HG03280 (cell line): ENCODE measurements at regions not wholly inside any gene's neighbourhood (a gene's known extent, or its start where the extent isn't known, plus 50 kb on each side); places are given as distances from the start of the nearest gene placed in this dataset.
"Not testable (repeated sequence)": the region's sequence is repeated elsewhere in the genome, so short reads cannot be mapped to it uniquely, and the experiment has no call there.

ENCODE experiments used
- ATAC-seq: cut with Tn5 transposase; IDR thresholded peaks from one replicate; pipeline ENCODE4 v1.9.1; 2021; ENCODE audit warnings: mild to moderate bottlenecking, moderate library complexity; ENCODE audit not compliant: unreplicated experiment

- ATAC-seq = no peak
These were observed 105.5 kb upstream of the CHD1 start for GRCh38 chr5:99034336-99034735.

GRCh38 chr5:99033014-99033900, 104.5 kb upstream of the CHD1 start:
- peak; percentile 16 for ATAC-seq

DNA sequence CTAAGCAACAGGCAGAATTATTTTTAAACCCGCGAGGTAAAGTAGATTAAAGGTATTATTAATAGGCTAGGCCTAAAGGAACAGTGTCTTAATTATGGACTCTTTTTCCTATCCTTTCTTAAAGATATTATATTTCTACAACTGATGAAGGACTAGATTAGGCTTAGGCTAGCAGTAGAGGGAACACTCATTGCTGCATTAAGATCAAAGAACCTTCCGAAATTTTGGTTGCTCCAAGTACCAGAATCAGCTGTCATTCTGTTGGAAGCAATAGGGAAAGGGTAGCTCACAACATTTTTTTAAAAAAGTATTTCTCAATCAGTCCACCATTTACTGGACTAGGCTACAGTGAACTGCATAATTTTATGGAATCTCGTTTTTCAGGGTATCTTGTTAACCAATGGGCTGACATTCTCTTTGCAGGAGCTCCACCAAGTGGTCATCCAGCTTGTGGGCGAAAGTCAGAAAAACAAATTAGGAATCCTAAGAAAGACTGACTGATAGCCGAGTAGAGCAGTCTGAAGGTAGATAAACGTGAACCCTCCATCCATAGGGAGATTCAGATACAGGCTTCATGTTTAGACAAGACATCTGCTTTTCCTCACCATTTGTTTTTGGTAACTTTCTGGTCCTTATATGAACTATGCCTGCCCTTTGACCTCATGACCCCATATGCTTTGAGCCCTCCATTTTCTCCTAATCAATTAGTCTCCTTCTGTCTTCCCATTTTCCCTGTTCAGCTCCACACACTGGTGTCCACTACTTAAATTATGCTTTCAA, 103.6 kb upstream of the CHD1 start:
- ATAC-seq = peak; percentile 26

GRCh38 chr5:99030906-99031440, 102.2 kb upstream of the CHD1 start:
- ATAC-seq = no peak

- no peak for ATAC-seq
These were observed 100.4 kb upstream of the CHD1 start for GRCh38 chr5:99029172-99029571.

- ATAC-seq = not testable (repeated sequence)
These were observed 99.4 kb upstream of the CHD1 start for GRCh38 chr5:99028170-99028569.

DNA sequence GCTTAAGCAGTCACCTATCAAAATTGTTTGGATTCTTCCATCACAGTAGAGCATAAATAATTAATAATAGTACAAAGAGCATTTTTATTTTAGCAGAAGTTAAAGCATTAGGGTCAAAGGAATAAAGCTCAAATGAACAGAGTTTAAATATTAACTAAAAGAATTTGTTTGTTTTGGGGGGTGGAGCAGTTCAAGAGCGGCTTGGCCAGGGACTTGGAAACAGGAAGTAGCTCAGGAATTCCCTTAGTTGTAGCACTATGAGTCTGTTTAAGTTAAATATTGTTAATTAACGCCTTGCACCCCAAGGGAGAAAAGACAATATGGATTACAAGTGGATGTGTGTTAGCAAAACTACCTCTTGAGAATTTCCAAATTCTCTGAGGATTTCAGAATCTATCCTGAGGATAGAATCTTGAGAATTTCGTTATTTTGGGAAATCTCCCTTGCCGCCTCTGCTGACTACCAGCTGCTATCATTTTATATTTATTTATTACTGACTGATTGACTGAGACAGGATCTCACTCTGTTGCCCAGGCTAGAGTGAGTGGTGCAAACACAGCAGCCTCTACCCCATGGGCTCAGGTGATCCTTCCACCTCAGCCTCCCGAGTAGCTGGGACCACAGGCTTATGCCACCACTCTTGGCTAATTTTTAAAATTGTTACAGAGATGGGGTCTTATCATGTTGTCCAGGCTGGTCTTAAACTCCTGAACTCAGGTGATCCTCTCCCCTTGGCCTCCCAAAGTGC, 96.7 kb upstream of the CHD1 start:
- ATAC-seq = no peak

GRCh38 chr5:99023330-99023729, 94.5 kb upstream of the CHD1 start:
- no peak for ATAC-seq

GRCh38 chr5:99022250-99022649, 93.4 kb upstream of the CHD1 start:
- ATAC-seq = no peak

DNA sequence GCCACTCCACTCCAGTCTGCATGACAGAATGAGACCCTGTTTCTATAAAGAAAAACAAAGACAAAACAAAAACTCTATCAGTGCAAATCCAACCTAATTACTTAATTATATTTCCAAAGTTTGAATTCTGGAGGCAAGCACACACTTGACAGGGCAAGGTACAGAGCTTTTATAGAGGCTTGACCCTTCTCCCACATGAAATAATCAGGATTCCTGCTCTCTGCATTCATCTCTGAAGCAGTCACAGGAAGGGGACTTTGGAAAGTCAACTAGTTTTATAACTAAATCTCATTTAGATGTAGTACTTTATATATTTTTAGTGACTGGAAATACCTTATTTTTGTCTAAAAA, 91.9 kb upstream of the CHD1 start:
- no peak for ATAC-seq

- ATAC-seq = no peak
These were observed 91.2 kb upstream of the CHD1 start for GRCh38 chr5:99019812-99020697.

DNA sequence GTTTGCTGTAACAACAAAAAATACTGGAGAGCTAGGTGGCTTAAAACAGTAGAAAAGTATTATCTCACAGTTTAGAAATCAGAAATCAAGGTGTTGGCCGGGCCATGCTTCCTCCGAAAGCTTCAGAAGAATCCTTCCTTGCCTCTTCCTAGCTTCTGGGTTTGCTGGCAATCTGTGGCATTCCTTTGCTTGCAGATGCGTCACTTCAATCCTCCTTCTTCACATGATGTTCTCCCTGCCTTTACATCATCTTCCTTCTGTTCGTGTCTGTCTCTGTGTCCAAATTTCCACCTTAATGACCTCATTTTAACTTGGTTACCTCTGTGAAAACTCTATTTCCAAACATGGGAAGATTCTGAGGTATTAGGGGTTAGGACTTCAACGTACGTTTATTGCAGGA, 90.4 kb upstream of the CHD1 start:
- ATAC-seq = no peak

DNA sequence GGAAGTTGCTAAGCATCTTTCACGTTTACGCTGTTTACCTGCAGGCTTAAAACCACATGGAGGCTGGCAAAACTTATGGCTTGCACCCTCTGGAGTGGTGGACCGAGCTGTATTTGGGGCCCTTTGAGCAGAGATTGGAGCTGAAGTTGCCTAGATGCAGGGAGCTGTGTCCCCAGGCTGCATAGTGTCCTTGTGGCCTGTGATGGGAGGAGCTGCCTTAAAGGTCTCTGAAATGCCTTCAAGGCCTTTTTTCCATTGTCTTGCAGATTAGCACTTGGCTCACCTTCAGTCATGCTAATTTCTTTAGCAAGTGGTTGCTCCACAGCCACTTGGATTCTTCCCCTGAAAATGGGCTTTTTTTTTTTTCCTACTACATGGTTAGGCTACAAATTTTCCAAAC, 81.5 kb upstream of the CHD1 start:
- ATAC-seq = no peak

DNA sequence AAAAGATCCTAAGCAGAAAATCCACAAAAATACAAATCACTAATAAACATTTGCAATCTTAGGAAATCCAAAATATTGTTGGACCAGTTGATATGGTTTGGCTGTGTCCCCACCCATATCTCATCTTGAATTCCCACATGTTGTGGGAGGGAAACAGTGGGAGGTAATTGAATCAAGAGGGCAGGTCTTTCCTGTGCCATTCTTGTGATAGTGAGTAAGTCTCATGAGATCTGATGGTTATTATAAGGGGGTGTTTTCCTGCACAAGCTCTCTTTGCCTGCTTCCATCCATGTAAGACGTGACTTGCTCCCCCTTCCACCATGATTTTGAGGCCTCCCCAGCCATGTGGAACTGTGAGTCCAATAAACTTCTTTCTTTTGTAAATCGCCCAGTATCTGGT, 79.2 kb upstream of the CHD1 start:
- ATAC-seq = not testable (repeated sequence)

- no peak for ATAC-seq
These were observed 76.7 kb upstream of the CHD1 start for GRCh38 chr5:99005506-99005905.

- ATAC-seq = peak; percentile 99
These were observed 76.2 kb upstream of the CHD1 start for GRCh38 chr5:99004960-99005359.

DNA sequence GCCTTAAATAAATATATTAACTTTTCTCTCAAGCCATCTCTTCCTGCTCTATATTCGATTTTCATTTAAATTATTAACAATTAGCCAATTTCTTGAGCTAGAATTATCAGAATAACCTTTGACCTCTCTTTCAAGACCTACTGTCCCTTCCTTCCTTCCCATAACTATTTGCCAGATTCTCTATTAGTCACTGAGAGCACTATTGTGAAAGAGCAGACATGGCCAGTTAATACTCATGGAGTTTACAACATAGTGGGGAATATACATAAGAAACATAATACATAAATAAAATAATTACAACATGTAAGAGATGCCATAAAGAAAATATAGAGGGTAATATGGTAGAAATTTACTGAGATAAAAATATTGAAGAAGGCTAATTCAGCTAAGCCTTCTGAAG, 72.1 kb upstream of the CHD1 start:
- no peak for ATAC-seq

GRCh38 chr5:99000221-99000620, 71.4 kb upstream of the CHD1 start:
- no peak for ATAC-seq

GRCh38 chr5:98999631-99000030, 70.8 kb upstream of the CHD1 start:
- no peak for ATAC-seq

GRCh38 chr5:98997000-98997399, 68.2 kb upstream of the CHD1 start:
- no peak for ATAC-seq
